ENCODE measurements at regions not wholly inside any gene's neighbourhood (a gene's known extent, or its start where the extent isn't known, plus 50 kb on each side); places are given as distances from the start of the nearest gene placed in this dataset.

DNA sequence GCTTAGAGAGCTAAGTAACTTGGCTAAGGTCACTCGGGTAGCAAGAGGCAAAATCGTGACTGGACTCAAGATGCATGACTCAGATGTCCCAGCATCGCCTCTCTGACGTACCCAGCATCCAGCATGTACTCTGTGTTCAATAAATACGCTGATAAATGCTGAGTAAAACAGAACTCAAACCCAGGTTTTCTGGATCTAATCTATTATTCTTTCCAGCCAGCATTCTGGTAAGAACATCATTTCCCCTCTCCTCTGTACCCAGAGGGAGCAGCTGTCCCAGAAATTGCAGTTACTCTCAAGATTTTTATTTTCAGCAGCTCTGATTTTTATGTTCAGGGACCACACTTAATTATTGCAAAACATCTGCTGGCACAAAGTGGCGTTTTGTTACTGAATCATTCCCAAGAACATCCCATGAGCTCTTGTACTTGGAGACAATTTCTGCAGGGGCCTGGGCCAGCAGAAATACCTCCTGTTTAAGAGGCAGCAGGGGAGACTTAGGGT, 249.0 kb downstream of the PRDM2 start:
- Mint-ChIP-seq H3K4me1 (no peaks in the 10 kb centered on the region), H3K4me3 (no peak overlapping the region)
- CTCF ChIA-PET: no interaction called here

DNA sequence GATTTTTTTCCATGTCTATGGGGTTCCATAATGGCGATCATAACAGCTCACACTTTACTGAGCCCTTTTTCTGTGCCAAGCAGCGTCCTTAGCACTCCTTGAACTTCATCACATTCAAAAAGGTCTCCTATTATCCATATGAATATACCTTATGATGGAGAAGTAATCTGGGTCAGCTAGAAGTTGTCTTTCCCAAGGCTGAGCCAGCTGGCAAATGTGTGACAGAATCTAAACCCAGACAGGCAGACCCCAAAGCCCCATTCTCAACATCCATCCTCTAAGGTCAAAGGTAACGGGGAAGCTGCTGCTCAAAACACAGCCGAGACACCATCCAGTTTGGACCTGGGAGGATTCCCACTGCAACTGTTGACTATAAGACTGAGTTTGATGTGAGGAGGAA, 249.6 kb downstream of the PRDM2 start:
- H3K36me3 Mint-ChIP-seq: no peaks in the 10 kb centered on the region
- no peak overlapping the region for H3K4me3 ChIP-seq (ENCODE audit: low read length)
- CTCF ChIA-PET: no interaction called here

More for the DNA sequence above, 249.0 kb downstream of the PRDM2 start:
- Histone ChIP-seq H3K4me3 (ENCODE audit: low read length) (no peak overlapping the region), H3K27me3 (ENCODE audit: control insufficient read depth in 2 of 2, insufficient read depth in 2 of 2, low read length in 2 of 2) (no peaks in the 10 kb centered on the region), H3K36me3 (ENCODE audit: control insufficient read depth in 2 of 3, insufficient read depth in 3 of 3, low read length in 3 of 3) (no peaks in the 10 kb centered on the region), H3K27ac (ENCODE audit: low read depth, low read length) (no peak overlapping the region), H3K9me3 (ENCODE audit: control insufficient read depth in 2 of 3, low read length in 3 of 3) (no peaks in the 10 kb centered on the region), H3K4me1 (ENCODE audit: control insufficient read depth in 2 of 2, insufficient read depth in 2 of 2, low read length in 2 of 2) (no peaks in the 10 kb centered on the region)
- H3K27ac Mint-ChIP-seq: no peak overlapping the region
- no peak for ATAC-seq
- POLR2A ChIA-PET: no interaction called here
- DNase-seq: no peak
- no peaks in the 10 kb centered on the region for H3K36me3 Mint-ChIP-seq
- no peaks in the 10 kb centered on the region for H3K9me3 Mint-ChIP-seq
- intact Hi-C loops (cut with micrococcal nuclease): no loop called here
- H3K27me3 Mint-ChIP-seq: peaks cover 0 to 28% (median 23%) of the 10 kb centered on the region in 5 donors

DNA sequence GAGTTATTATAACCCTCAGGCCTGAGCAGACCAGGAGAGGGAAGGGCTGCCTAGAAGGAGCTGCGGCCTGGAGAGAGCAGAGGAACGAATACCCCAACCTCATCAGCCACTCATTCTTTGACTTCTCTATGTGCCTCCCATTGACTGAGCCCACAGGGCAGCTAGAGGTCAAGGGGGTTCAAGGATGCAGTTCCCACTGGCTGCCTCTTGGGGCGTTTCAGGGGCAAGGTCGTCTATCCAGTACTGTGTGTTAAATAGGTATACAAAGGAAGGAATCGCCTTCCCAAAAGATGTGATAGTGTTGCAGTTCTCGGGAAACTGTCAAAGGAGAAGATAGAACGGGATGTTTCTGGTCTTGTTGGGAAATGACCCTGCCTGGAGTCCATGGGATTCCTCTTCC, 250.6 kb downstream of the PRDM2 start:
- CTCF ChIA-PET: no interaction called here
- no peaks in the 10 kb centered on the region for H3K9me3 Mint-ChIP-seq
- no peak for ATAC-seq

More for the DNA sequence above, 249.6 kb downstream of the PRDM2 start:
- H3K27me3 Mint-ChIP-seq: peaks cover under 1 to 22% (median 18%) of the 10 kb centered on the region in 5 donors
- POLR2A ChIA-PET: no interaction called here
- ATAC-seq (no peak), DNase-seq (no peak)
- Histone ChIP-seq H3K27ac (ENCODE audit: low read depth, low read length) (no peak overlapping the region), H3K4me1 (ENCODE audit: control insufficient read depth in 2 of 2, insufficient read depth in 2 of 2, low read length in 2 of 2) (no peaks in the 10 kb centered on the region), H3K27me3 (ENCODE audit: control insufficient read depth in 2 of 2, insufficient read depth in 2 of 2, low read length in 2 of 2) (no peaks in the 10 kb centered on the region), H3K9me3 (ENCODE audit: control insufficient read depth in 2 of 3, low read length in 3 of 3) (no peaks in the 10 kb centered on the region), H3K36me3 (ENCODE audit: control insufficient read depth in 2 of 3, insufficient read depth in 3 of 3, low read length in 3 of 3) (no peaks in the 10 kb centered on the region)
- no peaks in the 10 kb centered on the region for H3K4me1 Mint-ChIP-seq
- intact Hi-C loops (cut with micrococcal nuclease): no loop called here
- H3K27ac Mint-ChIP-seq: no peak overlapping the region
- no peaks in the 10 kb centered on the region for H3K9me3 Mint-ChIP-seq
- H3K4me3 Mint-ChIP-seq: no peak overlapping the region

DNA sequence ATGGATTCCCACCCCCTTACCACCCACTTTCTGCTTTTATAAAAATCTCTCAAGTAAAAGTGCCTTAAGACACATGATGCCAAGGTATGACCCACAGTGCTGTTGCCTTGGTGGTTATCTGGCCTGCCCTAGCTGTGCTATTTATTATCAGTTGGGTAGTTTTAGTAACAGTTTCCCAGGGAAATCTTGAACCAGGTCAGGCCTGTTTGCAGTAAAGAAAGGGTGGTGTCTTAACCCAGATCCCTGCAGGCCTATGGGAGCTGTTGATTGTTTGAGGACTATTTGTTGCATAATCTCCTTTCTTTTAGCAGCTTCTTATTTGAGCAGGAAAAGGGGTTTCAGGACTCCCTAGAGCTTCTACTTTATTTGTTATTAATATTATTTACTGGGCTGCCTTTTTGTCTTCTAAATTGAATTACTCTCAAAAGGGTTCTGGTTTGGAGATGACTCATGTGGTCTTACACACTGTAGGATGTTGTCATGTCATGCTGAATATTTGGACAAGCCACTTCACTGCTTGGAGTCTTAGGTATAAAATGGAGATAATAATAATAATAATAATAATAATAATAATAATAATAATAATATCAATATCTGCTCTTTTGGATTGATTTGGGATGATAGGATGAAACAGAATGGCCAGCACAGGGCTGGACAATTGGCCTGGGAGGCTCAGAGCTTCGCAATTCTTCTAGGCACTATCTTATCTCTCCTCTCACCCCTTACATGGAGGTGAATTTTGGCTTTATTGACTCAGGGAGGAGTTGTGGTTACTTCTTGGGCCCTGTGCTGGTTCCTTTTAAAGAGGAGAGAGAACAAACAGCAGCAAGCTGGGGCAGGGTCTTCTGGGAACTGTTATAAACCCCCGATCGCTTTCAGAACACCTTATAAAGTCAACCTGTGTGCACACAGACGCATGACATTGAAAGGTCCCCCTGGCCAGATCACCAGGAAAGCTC, 252.1 kb downstream of the PRDM2 start:
- no peak overlapping the region for H3K4me3 ChIP-seq (ENCODE audit: low read length)
- Mint-ChIP-seq H3K4me1 (no peaks in the 10 kb centered on the region), H3K27me3 (peaks cover 6 to 26% (median 14%) of the 10 kb centered on the region in 5 donors), H3K36me3 (no peaks in the 10 kb centered on the region), H3K27ac (no peak overlapping the region), H3K9me3 (no peaks in the 10 kb centered on the region), H3K4me3 (no peak overlapping the region)
- H3K36me3 ChIP-seq (ENCODE audit: control insufficient read depth in 2 of 3, insufficient read depth in 3 of 3, low read length in 3 of 3): no peaks in the 10 kb centered on the region
- no peaks in the 10 kb centered on the region for H3K9me3 ChIP-seq (ENCODE audit: control insufficient read depth in 2 of 3, low read length in 3 of 3)
- DNase-seq (no peak), ATAC-seq (no peak)
- no peak overlapping the region for H3K27ac ChIP-seq (ENCODE audit: low read depth, low read length)
- intact Hi-C loops (cut with micrococcal nuclease): no loop called here
- peaks cover 0 to 1% of the 10 kb centered on the region in 2 donors for H3K27me3 ChIP-seq (ENCODE audit: control insufficient read depth in 2 of 2, insufficient read depth in 2 of 2, low read length in 2 of 2)
- POLR2A ChIA-PET: no interaction called here
- H3K4me1 ChIP-seq (ENCODE audit: control insufficient read depth in 2 of 2, insufficient read depth in 2 of 2, low read length in 2 of 2): no peaks in the 10 kb centered on the region
- CTCF ChIA-PET: no interaction called here

More for the DNA sequence above, 250.6 kb downstream of the PRDM2 start:
- no peak overlapping the region for H3K4me3 ChIP-seq (ENCODE audit: low read length)
- no peak overlapping the region for H3K27ac ChIP-seq (ENCODE audit: low read depth, low read length)
- no peak for DNase-seq
- H3K27me3 Mint-ChIP-seq: peaks cover 6 to 18% (median 17%) of the 10 kb centered on the region in 5 donors
- no peaks in the 10 kb centered on the region for H3K36me3 Mint-ChIP-seq
- no peaks in the 10 kb centered on the region for H3K9me3 ChIP-seq (ENCODE audit: control insufficient read depth in 2 of 3, low read length in 3 of 3)
- H3K27ac Mint-ChIP-seq: peak overlapping the region in 1 of 9 donors; percentile 9
- intact Hi-C loops (cut with micrococcal nuclease): no loop called here
- no peak overlapping the region for H3K4me3 Mint-ChIP-seq
- no peaks in the 10 kb centered on the region for H3K4me1 ChIP-seq (ENCODE audit: control insufficient read depth in 2 of 2, insufficient read depth in 2 of 2, low read length in 2 of 2)
- no peaks in the 10 kb centered on the region for H3K36me3 ChIP-seq (ENCODE audit: control insufficient read depth in 2 of 3, insufficient read depth in 3 of 3, low read length in 3 of 3)
- POLR2A ChIA-PET: no interaction called here
- H3K4me1 Mint-ChIP-seq: no peaks in the 10 kb centered on the region
- no peaks in the 10 kb centered on the region for H3K27me3 ChIP-seq (ENCODE audit: control insufficient read depth in 2 of 2, insufficient read depth in 2 of 2, low read length in 2 of 2)

DNA sequence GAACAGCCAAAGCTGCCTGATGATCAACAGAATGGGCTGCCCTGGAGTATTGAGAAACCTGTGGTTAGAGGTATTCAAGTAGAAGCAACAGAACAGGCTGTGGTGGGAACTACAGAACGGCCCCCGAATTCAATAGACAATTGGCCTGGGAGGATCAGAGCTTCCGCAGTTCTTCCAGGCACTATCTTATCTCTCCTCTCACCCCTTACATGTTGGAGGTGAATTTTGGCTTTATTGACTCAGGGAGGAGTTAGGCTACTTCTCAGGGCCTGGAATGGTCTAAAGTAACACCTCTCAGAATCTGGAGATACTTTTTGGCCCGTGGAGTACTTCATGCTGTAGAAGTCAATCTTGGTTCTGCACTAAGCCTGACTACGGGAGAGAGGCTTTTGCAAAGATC, 253.0 kb downstream of the PRDM2 start:
- intact Hi-C loops (cut with micrococcal nuclease): no loop called here
- no peak overlapping the region for H3K27ac ChIP-seq (ENCODE audit: low read depth, low read length)
- CTCF ChIA-PET: no interaction called here
- H3K9me3 ChIP-seq (ENCODE audit: control insufficient read depth in 2 of 3, low read length in 3 of 3): no peaks in the 10 kb centered on the region
- no peak overlapping the region for H3K4me3 ChIP-seq (ENCODE audit: low read length)
- POLR2A ChIA-PET: no interaction called here
- H3K27me3 ChIP-seq (ENCODE audit: control insufficient read depth in 2 of 2, insufficient read depth in 2 of 2, low read length in 2 of 2): peaks cover 0 to 2% of the 10 kb centered on the region in 2 donors
- ATAC-seq: no peak
- no peaks in the 10 kb centered on the region for H3K36me3 ChIP-seq (ENCODE audit: control insufficient read depth in 2 of 3, insufficient read depth in 3 of 3, low read length in 3 of 3)
- Mint-ChIP-seq H3K9me3 (no peaks in the 10 kb centered on the region), H3K4me1 (no peaks in the 10 kb centered on the region), H3K27me3 (peaks cover 6 to 26% (median 10%) of the 10 kb centered on the region in 5 donors), H3K27ac (no peak overlapping the region), H3K36me3 (no peaks in the 10 kb centered on the region), H3K4me3 (no peak overlapping the region)
- no peaks in the 10 kb centered on the region for H3K4me1 ChIP-seq (ENCODE audit: control insufficient read depth in 2 of 2, insufficient read depth in 2 of 2, low read length in 2 of 2)
- DNase-seq: no peak

DNA sequence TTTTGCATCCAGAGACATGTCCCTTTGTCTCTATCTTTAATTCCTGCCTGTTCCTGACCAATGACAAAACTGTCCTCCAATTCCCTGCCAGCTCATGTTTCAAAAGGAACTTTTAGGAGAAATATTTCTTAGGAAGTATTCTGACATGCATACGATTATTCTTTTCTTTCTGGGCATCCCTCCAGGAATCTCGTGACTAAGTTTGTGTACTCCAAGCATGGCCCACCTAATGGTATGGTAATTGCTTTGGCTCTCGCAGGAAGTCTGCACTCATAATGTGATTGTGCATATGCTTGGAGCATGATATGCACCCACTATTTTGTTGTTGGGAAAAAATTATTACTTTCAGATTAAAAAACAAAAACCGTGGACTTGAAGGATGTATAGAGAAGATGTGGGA, 256.4 kb downstream of the PRDM2 start:
- Mint-ChIP-seq H3K27me3 (peaks cover 5 to 23% (median 12%) of the 10 kb centered on the region in 5 donors), H3K36me3 (no peaks in the 10 kb centered on the region), H3K9me3 (no peaks in the 10 kb centered on the region), H3K4me1 (no peaks in the 10 kb centered on the region), H3K27ac (no peak overlapping the region), H3K4me3 (no peak overlapping the region)
- no peak overlapping the region for H3K27ac ChIP-seq (ENCODE audit: low read depth, low read length)
- H3K27me3 ChIP-seq (ENCODE audit: control insufficient read depth in 2 of 2, insufficient read depth in 2 of 2, low read length in 2 of 2): peaks cover 0 to 2% of the 10 kb centered on the region in 2 donors
- DNase-seq: no peak
- no peaks in the 10 kb centered on the region for H3K9me3 ChIP-seq (ENCODE audit: control insufficient read depth in 2 of 3, low read length in 3 of 3)
- ChIA-PET POLR2A (no interaction called here), CTCF (no interaction called here)
- no peak overlapping the region for H3K4me3 ChIP-seq (ENCODE audit: low read length)
- intact Hi-C loops (cut with micrococcal nuclease): no loop called here
- H3K36me3 ChIP-seq (ENCODE audit: control insufficient read depth in 2 of 3, insufficient read depth in 3 of 3, low read length in 3 of 3): no peaks in the 10 kb centered on the region
- no peak for ATAC-seq
- H3K4me1 ChIP-seq (ENCODE audit: control insufficient read depth in 2 of 2, insufficient read depth in 2 of 2, low read length in 2 of 2): no peaks in the 10 kb centered on the region

All from naive thymus-derived CD4-positive, alpha-beta T cell (primary cell).